Kidney (tissue), 13 donors: ENCODE measurements at regions not wholly inside any gene's neighbourhood (a gene's known extent, or its start where the extent isn't known, plus 50 kb on each side); places are given as distances from the start of the nearest gene placed in this dataset.

Experiments
- DNase-seq, 5 donors: peaks; one replicate each; pipeline ENCODE4 v3.0.0-alpha.2; 2013 to 2020
- FAIRE-seq: peaks from 2 replicates; lab custom pipeline; 2012; peaks lifted over from hg19 to GRCh38; lab: Jason Lieb, UNC
- H3K27ac ChIP-seq, 2 donors: one replicate each; pipeline ENCODE4 v1.7.0; 2013; ENCODE audit warnings: low read depth in 2 of 2, low read length in 2 of 2, inconsistent platforms in 1 of 2
- H3K27me3 ChIP-seq: one replicate; pipeline ENCODE4 v1.7.1; 2013; ENCODE audit warnings: low read length, inconsistent platforms; ENCODE audit not compliant: control insufficient read depth, insufficient read depth
- H3K36me3 ChIP-seq, 3 donors: one replicate each; pipeline versions ENCODE4 v1.7.0 to v1.7.1; 2013; ENCODE audit warnings: low read length in 3 of 3, control low read depth in 1 of 3, inconsistent platforms in 1 of 3; ENCODE audit not compliant: insufficient read depth in 3 of 3, control insufficient read depth in 2 of 3
- H3K4me1 ChIP-seq, 3 donors: one replicate each; pipeline versions ENCODE4 v1.7.0 to v1.7.1; 2013; ENCODE audit warnings: low read length in 3 of 3, inconsistent platforms in 1 of 3, low read depth in 1 of 3; ENCODE audit not compliant: control insufficient read depth in 2 of 3, insufficient read depth in 2 of 3
- H3K4me3 ChIP-seq, 3 donors: one replicate each; pipeline versions ENCODE4 v1.7.0 to v1.8.1; 2013; ENCODE audit warnings: low read length in 3 of 3, control low read depth in 1 of 3, inconsistent platforms in 1 of 3
- H3K9ac ChIP-seq, 3 donors: one replicate each; pipeline versions ENCODE4 v1.7.0 to v1.7.1; 2013; ENCODE audit warnings: low read length in 3 of 3, control low read depth in 1 of 3, inconsistent platforms in 1 of 3
- H3K9me3 ChIP-seq, 3 donors: one replicate each; pipeline versions ENCODE4 v1.7.0 to v1.7.1; 2013; ENCODE audit warnings: low read length in 3 of 3, control low read depth in 1 of 3, inconsistent platforms in 1 of 3; ENCODE audit not compliant: control insufficient read depth in 2 of 3, insufficient read depth in 1 of 3
- intact Hi-C: fragments of 100-400 bp; cut with DNase I; formaldehyde crosslinking; loops from one replicate; pipeline ENCODE4 v1.11.1; 2022
- TF ChIP-seq, protein P1 (sequence below): IDR thresholded peaks from 3 replicates; pipeline ENCODE4 v1.5.1; 2012; ENCODE audit warnings: mild to moderate bottlenecking, moderate library complexity, borderline replicate concordance; ENCODE audit not compliant: insufficient read depth; ENCODE audit errors: extremely low read depth
- donor health status: control.
- donor health status: control.
- donor health status: control.
- donor health status: control.
- donor health status: control.
- donor health status: DM: yes; HTN: yes; CAD: no.
- donor health status: Normal renal cell carcinoma (clear cell type).

- H3K27me3 ChIP-seq = no peaks in the 10 kb centered on the region
- no peak overlapping the region for H3K27ac ChIP-seq
- DNase-seq (no peak), FAIRE-seq (no peak)
- no peak overlapping the region for H3K9ac ChIP-seq
- TF ChIP-seq, protein P1, sequence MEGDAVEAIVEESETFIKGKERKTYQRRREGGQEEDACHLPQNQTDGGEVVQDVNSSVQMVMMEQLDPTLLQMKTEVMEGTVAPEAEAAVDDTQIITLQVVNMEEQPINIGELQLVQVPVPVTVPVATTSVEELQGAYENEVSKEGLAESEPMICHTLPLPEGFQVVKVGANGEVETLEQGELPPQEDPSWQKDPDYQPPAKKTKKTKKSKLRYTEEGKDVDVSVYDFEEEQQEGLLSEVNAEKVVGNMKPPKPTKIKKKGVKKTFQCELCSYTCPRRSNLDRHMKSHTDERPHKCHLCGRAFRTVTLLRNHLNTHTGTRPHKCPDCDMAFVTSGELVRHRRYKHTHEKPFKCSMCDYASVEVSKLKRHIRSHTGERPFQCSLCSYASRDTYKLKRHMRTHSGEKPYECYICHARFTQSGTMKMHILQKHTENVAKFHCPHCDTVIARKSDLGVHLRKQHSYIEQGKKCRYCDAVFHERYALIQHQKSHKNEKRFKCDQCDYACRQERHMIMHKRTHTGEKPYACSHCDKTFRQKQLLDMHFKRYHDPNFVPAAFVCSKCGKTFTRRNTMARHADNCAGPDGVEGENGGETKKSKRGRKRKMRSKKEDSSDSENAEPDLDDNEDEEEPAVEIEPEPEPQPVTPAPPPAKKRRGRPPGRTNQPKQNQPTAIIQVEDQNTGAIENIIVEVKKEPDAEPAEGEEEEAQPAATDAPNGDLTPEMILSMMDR = no peak
- H3K9me3 ChIP-seq = peaks cover 0 to 2% (median 2%) of the 10 kb centered on the region in 3 donors
- intact Hi-C loops = no loop called here
- H3K4me1 ChIP-seq = no peaks in the 10 kb centered on the region
- no peak overlapping the region for H3K4me3 ChIP-seq
- H3K36me3 ChIP-seq = no peaks in the 10 kb centered on the region
Measured at GRCh38 chr16:72313903-72314302, 141.9 kb upstream of the PMFBP1 start.

- intact Hi-C loops = no loop called here
- no peak overlapping the region for H3K4me3 ChIP-seq
- H3K36me3 ChIP-seq = no peaks in the 10 kb centered on the region
- H3K4me1 ChIP-seq = no peaks in the 10 kb centered on the region
- H3K27me3 ChIP-seq = no peaks in the 10 kb centered on the region
- DNase-seq (no peak), FAIRE-seq (no peak)
- H3K9ac ChIP-seq = no peak overlapping the region
- peaks cover 0 to 6% (median 2%) of the 10 kb centered on the region in 3 donors for H3K9me3 ChIP-seq
- TF ChIP-seq, protein P1 = no peak
- no peak overlapping the region for H3K27ac ChIP-seq
Measured at GRCh38 chr16:72312828-72313227, 140.9 kb upstream of the PMFBP1 start.

DNA sequence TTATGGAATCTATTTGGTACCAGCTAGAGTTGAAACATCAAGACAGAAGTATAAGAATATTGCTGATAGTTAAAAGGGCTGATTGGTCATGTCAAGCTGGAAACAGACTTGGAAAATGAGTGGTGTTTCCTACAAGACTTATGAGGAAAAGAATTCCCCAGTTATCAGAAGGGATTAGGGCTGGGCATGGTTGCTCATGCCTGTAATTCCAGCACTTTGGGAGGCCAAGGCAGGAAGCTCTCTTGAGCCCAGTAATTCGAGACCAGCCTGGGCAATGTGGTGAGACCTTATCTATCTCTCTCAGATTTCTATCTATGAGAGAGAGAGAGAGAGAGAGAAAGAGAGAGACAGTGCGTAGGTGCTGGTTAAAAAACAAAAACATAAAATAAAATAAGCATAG lies 139.5 kb upstream of the PMFBP1 start:
- TF ChIP-seq, protein P1 = no peak
- H3K9ac ChIP-seq = no peak overlapping the region
- intact Hi-C loops = no loop called here
- H3K27ac ChIP-seq = no peak overlapping the region
- no peak overlapping the region for H3K4me3 ChIP-seq
- DNase-seq (no peak), FAIRE-seq (no peak)
- H3K9me3 ChIP-seq = peaks cover 0 to 6% (median 2%) of the 10 kb centered on the region in 3 donors
- no peaks in the 10 kb centered on the region for H3K4me1 ChIP-seq
- H3K36me3 ChIP-seq = no peaks in the 10 kb centered on the region
- no peaks in the 10 kb centered on the region for H3K27me3 ChIP-seq

DNA sequence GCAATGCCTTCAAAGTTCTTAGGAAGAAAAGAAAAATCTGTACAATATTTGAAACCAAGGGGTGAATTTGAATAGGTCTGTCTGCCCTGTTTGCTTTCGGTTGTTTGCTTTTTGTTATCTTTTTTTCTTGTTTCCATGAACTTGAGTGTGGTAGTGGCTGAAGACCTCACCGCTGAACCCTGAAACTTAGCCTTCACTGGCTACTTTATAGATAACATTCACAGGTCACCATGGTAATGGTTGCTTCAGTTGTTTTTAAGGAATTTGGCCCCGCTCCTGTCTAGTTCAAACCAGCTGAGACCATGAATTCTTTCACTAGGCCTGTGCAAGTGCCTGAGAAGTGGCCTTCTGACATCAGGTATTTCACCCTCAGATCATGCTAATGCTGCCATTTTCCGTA lies 137.0 kb upstream of the PMFBP1 start:
- H3K4me3 ChIP-seq = no peak overlapping the region
- H3K4me1 ChIP-seq = no peaks in the 10 kb centered on the region
- TF ChIP-seq, protein P1 = no peak
- DNase-seq = no peak
- intact Hi-C loops = no loop called here
- H3K27ac ChIP-seq = no peak overlapping the region
- no peak for FAIRE-seq
- H3K36me3 ChIP-seq = no peaks in the 10 kb centered on the region
- H3K9ac ChIP-seq = no peak overlapping the region
- H3K27me3 ChIP-seq = no peaks in the 10 kb centered on the region
- H3K9me3 ChIP-seq = peaks cover 0 to 6% (median 2%) of the 10 kb centered on the region in 3 donors
